ENCODE measurements at regions not wholly inside any gene's neighbourhood (a gene's known extent, or its start where the extent isn't known, plus 50 kb on each side); places are given as distances from the start of the nearest gene placed in this dataset.

- Histone ChIP-seq H3K79me2 (replicated peaks; ENCODE audit: insufficient read depth, low read length) (no peaks in the 10 kb centered on the region), H3K36me3 (ENCODE audit: insufficient read depth, low read length) (no peaks in the 10 kb centered on the region), H3K27ac (ENCODE audit: low read length) (no peak overlapping the region), H3K9me2 (ENCODE audit: insufficient read depth, low read length) (no peaks in the 10 kb centered on the region), H3K27me3 (ENCODE audit: insufficient read depth, low read depth, low read length) (no peaks in the 10 kb centered on the region), H3K9ac (ENCODE audit: low read length) (no peak overlapping the region), H3K4me3 (ENCODE audit: low read length) (no peak overlapping the region), H4K20me1 (ENCODE audit: insufficient read depth) (no peaks in the 10 kb centered on the region), H3K9me3 (ENCODE audit: low read length) (no peaks in the 10 kb centered on the region), H2AFZ (ENCODE audit: low read depth, low read length) (no peak overlapping the region), H3F3A (ENCODE audit: insufficient read depth, low read length, poor library complexity, severe bottlenecking) (no peaks in the 10 kb centered on the region), H3K4me2 (ENCODE audit: low read length) (no peak overlapping the region)
- TF ChIP-seq TAF1 (IDR thresholded peaks at IDR 0.05; ENCODE audit: low read depth), result no peak
- no peak for TF ChIP-seq CTCF (IDR thresholded peaks at IDR 0.05; ENCODE audit: poor library complexity, severe bottlenecking)
- no peak for TF ChIP-seq MXI1 (conservative IDR thresholded peaks at IDR 0.05; ENCODE audit: poor library complexity, severe bottlenecking)
- TF ChIP-seq POLR2AphosphoS5 (IDR thresholded peaks at IDR 0.05), result no peak
- no peak for TF ChIP-seq EP300 (conservative IDR thresholded peaks at IDR 0.05; ENCODE audit: poor library complexity, severe bottlenecking)
- TF ChIP-seq EZH2 (IDR thresholded peaks at IDR 0.05; ENCODE audit: borderline replicate concordance, insufficient read depth, low read length, poor library complexity, severe bottlenecking), result no peak
- no peak for TF ChIP-seq RAD21 (conservative IDR thresholded peaks at IDR 0.05)
Observed at GRCh38 chr1:163628034-163628773, 306.4 kb downstream of the NUF2 start.

GRCh38 chr1:163632269-163632668 is 310.5 kb downstream of the NUF2 start:
- H3F3A ChIP-seq (ENCODE audit: insufficient read depth, low read length, poor library complexity, severe bottlenecking), result no peaks in the 10 kb centered on the region
- no peaks in the 10 kb centered on the region for H3K27me3 ChIP-seq (ENCODE audit: insufficient read depth, low read depth, low read length)
- no peak overlapping the region for H3K9ac ChIP-seq (ENCODE audit: low read length)
- no peak overlapping the region for H3K4me2 ChIP-seq (ENCODE audit: low read length)
- H3K27ac ChIP-seq (ENCODE audit: low read length), result no peak overlapping the region
- no peak overlapping the region for H3K4me3 ChIP-seq (ENCODE audit: low read length)
- no peaks in the 10 kb centered on the region for H3K79me2 ChIP-seq (replicated peaks; ENCODE audit: insufficient read depth, low read length)
- no peak for TF ChIP-seq POLR2AphosphoS5 (IDR thresholded peaks at IDR 0.05)
- TF ChIP-seq RAD21 (conservative IDR thresholded peaks at IDR 0.05), result no peak
- TF ChIP-seq CTCF (IDR thresholded peaks at IDR 0.05; ENCODE audit: poor library complexity, severe bottlenecking), result no peak
- no peak for TF ChIP-seq REST (IDR thresholded peaks at IDR 0.05; ENCODE audit: borderline replicate concordance)
- TF ChIP-seq SMC3 (conservative IDR thresholded peaks at IDR 0.05; ENCODE audit: poor library complexity), result no peak
- no peak for TF ChIP-seq EP300 (conservative IDR thresholded peaks at IDR 0.05; ENCODE audit: poor library complexity, severe bottlenecking)
- TF ChIP-seq TAF1 (IDR thresholded peaks at IDR 0.05; ENCODE audit: low read depth), result no peak
- no peak for TF ChIP-seq EZH2 (IDR thresholded peaks at IDR 0.05; ENCODE audit: borderline replicate concordance, insufficient read depth, low read length, poor library complexity, severe bottlenecking)
- no peak for TF ChIP-seq MXI1 (conservative IDR thresholded peaks at IDR 0.05; ENCODE audit: poor library complexity, severe bottlenecking)
- peaks cover 6% of the 10 kb centered on the region for H3K9me3 ChIP-seq (ENCODE audit: low read length)
- H3K36me3 ChIP-seq (ENCODE audit: insufficient read depth, low read length), result no peaks in the 10 kb centered on the region
- H4K20me1 ChIP-seq (ENCODE audit: insufficient read depth), result no peaks in the 10 kb centered on the region
- H2AFZ ChIP-seq (ENCODE audit: low read depth, low read length), result no peak overlapping the region
- no peaks in the 10 kb centered on the region for H3K9me2 ChIP-seq (ENCODE audit: insufficient read depth, low read length)

All from neural cell (in vitro differentiated cells).